PC-3 (cell line): ENCODE measurements at regions not wholly inside any gene's neighbourhood (a gene's known extent, or its start where the extent isn't known, plus 50 kb on each side); places are given as distances from the start of the nearest gene placed in this dataset.
"Not testable (repeated sequence)": the region's sequence is repeated elsewhere in the genome, so short reads cannot be mapped to it uniquely, and the experiment has no call there.

Experiments
- ATAC-seq: fragments of 200-7000 bp; cut with Tn5 transposase; 2 replicates; pipeline ENCODE4 v1.9.1; 2020; ENCODE audit warnings: mild to moderate bottlenecking, moderate library complexity
- BruUV-seq: library from RNA; stranded (reverse); fragments of 400-500 nt; replicated peaks from 2 replicates; lab custom pipeline; 2021; lab: Mats Ljungman, UMichigan
- CTCF ChIA-PET: fragments of 300-600 bp; sonication (Branson Sonifier 250); formaldehyde crosslinking; loops from one replicate; lab custom pipeline; 2022; ENCODE audit warnings: antibody characterized with exemption; lab: Charles Lee
- POLR2A ChIA-PET: fragments of 300-600 bp; sonication (Branson Sonifier 250); formaldehyde crosslinking; loops from one replicate; lab custom pipeline; 2022; ENCODE audit warnings: antibody characterized with exemption; ENCODE audit not compliant: unreplicated experiment; lab: Charles Lee
- DNase-seq: peaks from one replicate; pipeline ENCODE4 v3.0.0-alpha.2; 2015
- H2AFZ ChIP-seq: fragments of 300-600 bp; sonication (generic); 2 replicates; pipeline ENCODE4 v1.6.0; 2016; ENCODE audit warnings: antibody characterized with exemption, low read length
- H3F3A ChIP-seq: fragments of 300-600 bp; sonication (generic); one replicate; pipeline ENCODE4 v1.6.0; 2017; ENCODE audit warnings: antibody characterized with exemption, low read length, control low read depth, mild to moderate bottlenecking; ENCODE audit not compliant: unreplicated experiment
- H3K27ac ChIP-seq: fragments of 300-600 bp; sonication (generic); 2 replicates; pipeline ENCODE4 v1.5.1; 2016; ENCODE audit warnings: mild to moderate bottlenecking, low read length
- H3K27me3 ChIP-seq: fragments of 300-600 bp; sonication (generic); 2 replicates; pipeline ENCODE4 v1.6.1; 2016; ENCODE audit warnings: low read length, mixed read lengths
- H3K36me3 ChIP-seq: fragments of 300-600 bp; sonication (generic); 2 replicates; pipeline ENCODE4 v1.6.1; 2016; ENCODE audit warnings: low read depth, mixed run types, low read length, mixed read lengths
- H3K4me1 ChIP-seq: fragments of 300-600 bp; sonication (generic); 2 replicates; pipeline ENCODE4 v1.5.1; 2016; ENCODE audit warnings: low read length; ENCODE audit not compliant: insufficient read depth
- H3K4me2 ChIP-seq: fragments of 300-600 bp; sonication (generic); 2 replicates; pipeline ENCODE4 v1.6.0; 2016; ENCODE audit warnings: low read length
- H3K4me3 ChIP-seq: fragments of 300-600 bp; sonication (generic); 2 replicates; pipeline ENCODE4 v1.5.1; 2016; ENCODE audit warnings: mild to moderate bottlenecking, low read length, mixed read lengths
- H3K79me2 ChIP-seq: fragments of 300-600 bp; sonication (generic); 2 replicates; pipeline ENCODE4 v1.6.1; 2017; ENCODE audit warnings: low read length, mixed read lengths
- H3K9ac ChIP-seq: fragments of 300-600 bp; sonication (generic); 2 replicates; pipeline ENCODE4 v1.6.0; 2016; ENCODE audit warnings: mild to moderate bottlenecking, low read length
- H3K9me2 ChIP-seq: fragments of 300-600 bp; sonication (generic); replicated peaks from 2 replicates; pipeline ENCODE4 v1.6.1; 2016; ENCODE audit warnings: mixed run types, low read length, mixed read lengths
- H3K9me3 ChIP-seq: fragments of 300-600 bp; sonication (generic); 2 replicates; pipeline ENCODE4 v1.6.1; 2016; ENCODE audit warnings: low read length, mixed read lengths
- H4K20me1 ChIP-seq: fragments of 300-600 bp; sonication (generic); 2 replicates; pipeline ENCODE4 v1.6.1; 2016; ENCODE audit warnings: low read length, mixed read lengths
- CTCF ChIP-seq: fragments of 300-600 bp; sonication (generic); conservative IDR thresholded peaks from 2 replicates; pipeline ENCODE4 v1.5.1; 2017; ENCODE audit warnings: antibody characterized with exemption, low read depth, mild to moderate bottlenecking, low read length
- EZH2 ChIP-seq: fragments of 300-600 bp; sonication (generic); IDR thresholded peaks from one replicate; pipeline ENCODE4 v1.6.1; 2017; ENCODE audit warnings: antibody characterized with exemption, mild to moderate bottlenecking, low read length; ENCODE audit not compliant: unreplicated experiment
- EZH2phosphoT487 ChIP-seq: fragments of 300-600 bp; sonication (generic); IDR thresholded peaks from 2 replicates; pipeline ENCODE4 v1.6.1; 2018; ENCODE audit warnings: mild to moderate bottlenecking, antibody characterized with exemption, low read length, borderline replicate concordance
- intact Hi-C: fragments of 100-400 bp; cut with micrococcal nuclease; formaldehyde crosslinking; loops from 2 replicates; pipeline ENCODE4 v1.9.0; 2023

- CTCF ChIA-PET, result no interaction called here
- peaks cover 38% of the 10 kb centered on the region for H3K27me3 ChIP-seq
- no peak for ATAC-seq
These were observed 338.9 kb downstream of the BCL11A start for GRCh38 chr2:60214626-60214875.

GRCh38 chr2:60213865-60214625, 339.4 kb downstream of the BCL11A start:
- no peaks in the 10 kb centered on the region for H3K4me1 ChIP-seq
- H3K4me3 ChIP-seq, result no peak overlapping the region
- H3K36me3 ChIP-seq, result no peaks in the 10 kb centered on the region
- TF ChIP-seq EZH2 (no peak), EZH2phosphoT487 (no peak), CTCF (no peak)
- H4K20me1 ChIP-seq, result no peaks in the 10 kb centered on the region
- ChIA-PET POLR2A (no interaction called here), CTCF (no interaction called here)
- intact Hi-C loops, result no loop called here
- H2AFZ ChIP-seq, result peak overlapping the region; percentile 65
- ATAC-seq, result no peak
- peaks cover 37% of the 10 kb centered on the region for H3K27me3 ChIP-seq
- no peaks in the 10 kb centered on the region for H3K9me3 ChIP-seq
- H3K27ac ChIP-seq, result no peak overlapping the region
- H3K79me2 ChIP-seq, result no peaks in the 10 kb centered on the region
- no peak overlapping the region for H3K9ac ChIP-seq
- no peaks in the 10 kb centered on the region for H3K9me2 ChIP-seq
- H3K4me2 ChIP-seq, result peak overlapping the region; percentile 66
- BruUV-seq, result no TSS peak
- DNase-seq, result peak; percentile 71
- no peaks in the 10 kb centered on the region for H3F3A ChIP-seq

More at GRCh38 chr2:60214626-60214875, 338.9 kb downstream of the BCL11A start:
- H4K20me1 ChIP-seq, result no peaks in the 10 kb centered on the region
- H3K36me3 ChIP-seq, result no peaks in the 10 kb centered on the region
- no peak overlapping the region for H3K27ac ChIP-seq
- no TSS peak for BruUV-seq
- POLR2A ChIA-PET, result no interaction called here
- H3K4me3 ChIP-seq, result no peak overlapping the region
- H3K9me3 ChIP-seq, result no peaks in the 10 kb centered on the region
- intact Hi-C loops, result no loop called here
- TF ChIP-seq CTCF, result no peak
- TF ChIP-seq EZH2phosphoT487, result no peak
- no peak for TF ChIP-seq EZH2
- no peaks in the 10 kb centered on the region for H3K9me2 ChIP-seq
- H3K4me1 ChIP-seq, result no peaks in the 10 kb centered on the region
- no peak overlapping the region for H3K9ac ChIP-seq
- no peak overlapping the region for H2AFZ ChIP-seq
- no peak for DNase-seq
- H3K79me2 ChIP-seq, result no peaks in the 10 kb centered on the region
- no peak overlapping the region for H3K4me2 ChIP-seq
- no peaks in the 10 kb centered on the region for H3F3A ChIP-seq

- no peak for DNase-seq
- no peak for ATAC-seq
- intact Hi-C loops, result no loop called here
- POLR2A ChIA-PET, result no interaction called here
- no peaks in the 10 kb centered on the region for H3K36me3 ChIP-seq
- no TSS peak for BruUV-seq
- no peaks in the 10 kb centered on the region for H3F3A ChIP-seq
- no peak overlapping the region for H3K9ac ChIP-seq
- CTCF ChIA-PET, result no interaction called here
- no peaks in the 10 kb centered on the region for H3K4me1 ChIP-seq
- H3K4me2 ChIP-seq, result no peak overlapping the region
- no peaks in the 10 kb centered on the region for H4K20me1 ChIP-seq
- no peak overlapping the region for H2AFZ ChIP-seq
- no peaks in the 10 kb centered on the region for H3K79me2 ChIP-seq
- H3K27ac ChIP-seq, result no peak overlapping the region
- TF ChIP-seq CTCF, result no peak
- no peak for TF ChIP-seq EZH2phosphoT487
- TF ChIP-seq EZH2, result no peak
- peaks cover 32% of the 10 kb centered on the region for H3K27me3 ChIP-seq
- no peak overlapping the region for H3K4me3 ChIP-seq
- H3K9me2 ChIP-seq, result no peaks in the 10 kb centered on the region
- no peaks in the 10 kb centered on the region for H3K9me3 ChIP-seq
These were observed 341.1 kb downstream of the BCL11A start for GRCh38 chr2:60212181-60212945.

- BruUV-seq, H3K9me2 ChIP-seq, POLR2A ChIA-PET, H3K27ac ChIP-seq, H3K4me2 ChIP-seq, H3F3A ChIP-seq, H2AFZ ChIP-seq, CTCF ChIA-PET, H3K36me3 ChIP-seq, H4K20me1 ChIP-seq, H3K9me3 ChIP-seq, H3K4me1 ChIP-seq, H3K79me2 ChIP-seq, H3K27me3 ChIP-seq, ATAC-seq, intact Hi-C loops, H3K4me3 ChIP-seq, H3K9ac ChIP-seq, DNase-seq: not testable (repeated sequence)
These were observed 364.4 kb downstream of the BCL11A start for GRCh38 chr2:60189006-60189405.
